ENCODE measurements at regions not wholly inside any gene's neighbourhood (a gene's known extent, or its start where the extent isn't known, plus 50 kb on each side); places are given as distances from the start of the nearest gene placed in this dataset.
"Not testable (repeated sequence)": the region's sequence is repeated elsewhere in the genome, so short reads cannot be mapped to it uniquely, and the experiment has no call there.

DNA sequence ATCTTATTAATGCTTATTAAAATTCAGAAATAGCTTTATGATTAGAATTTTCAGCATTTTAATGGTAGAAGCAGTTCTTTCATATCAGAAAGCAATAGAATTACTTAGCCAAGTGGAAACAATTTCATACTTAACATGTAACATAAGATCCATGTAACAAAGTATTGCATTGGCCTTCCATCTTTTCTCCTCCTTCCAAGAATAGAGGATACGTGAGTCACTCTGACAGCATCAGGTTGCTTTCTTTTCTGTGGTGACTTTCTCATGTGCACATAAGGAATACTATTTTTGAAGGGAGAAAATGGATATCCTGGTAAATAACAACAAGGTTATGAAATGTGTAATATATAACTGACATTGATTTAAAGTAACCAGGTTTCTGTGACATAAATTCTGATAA lies 272.2 kb downstream of the ANXA1 start:
- H3K4me3 ChIP-seq (ENCODE audit: low read depth, low read length) = no peak overlapping the region
- no peak for DNase-seq (ENCODE audit: low read depth)
- TF ChIP-seq CTCF (IDR thresholded peaks at IDR 0.05; ENCODE audit: control insufficient read depth, extremely low read depth, insufficient read depth) = no peak

GRCh38 chr9:73426269-73426668 lies 274.6 kb downstream of the ANXA1 start:
- H3K4me3 ChIP-seq (ENCODE audit: low read depth, low read length) = no peak overlapping the region
- DNase-seq (ENCODE audit: low read depth) = no peak
- TF ChIP-seq CTCF (IDR thresholded peaks at IDR 0.05; ENCODE audit: control insufficient read depth, extremely low read depth, insufficient read depth) = no peak

DNA sequence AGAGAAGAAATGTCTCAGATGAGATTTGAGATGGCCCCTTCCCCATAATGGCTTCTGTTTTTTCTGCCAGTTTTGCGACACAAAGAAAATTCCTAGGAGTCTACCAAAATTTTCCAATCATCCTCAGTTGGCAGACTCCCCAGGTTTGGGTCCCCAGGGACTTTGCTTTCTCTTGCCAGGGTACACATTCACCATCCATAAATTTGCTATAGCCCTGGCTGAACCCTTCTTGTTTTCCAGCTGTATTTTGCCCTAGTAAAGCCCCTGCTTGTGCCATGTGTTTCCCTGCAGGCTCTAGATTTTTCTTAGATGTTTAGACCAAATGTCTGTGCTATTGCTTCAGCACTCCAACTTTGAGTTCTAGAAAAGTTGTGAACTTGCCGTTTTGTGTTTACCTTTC lies 283.2 kb downstream of the ANXA1 start:
- no peak for DNase-seq (ENCODE audit: low read depth)
- no peak overlapping the region for H3K4me3 ChIP-seq (ENCODE audit: low read depth, low read length)
- no peak for TF ChIP-seq CTCF (IDR thresholded peaks at IDR 0.05; ENCODE audit: control insufficient read depth, extremely low read depth, insufficient read depth)

DNA sequence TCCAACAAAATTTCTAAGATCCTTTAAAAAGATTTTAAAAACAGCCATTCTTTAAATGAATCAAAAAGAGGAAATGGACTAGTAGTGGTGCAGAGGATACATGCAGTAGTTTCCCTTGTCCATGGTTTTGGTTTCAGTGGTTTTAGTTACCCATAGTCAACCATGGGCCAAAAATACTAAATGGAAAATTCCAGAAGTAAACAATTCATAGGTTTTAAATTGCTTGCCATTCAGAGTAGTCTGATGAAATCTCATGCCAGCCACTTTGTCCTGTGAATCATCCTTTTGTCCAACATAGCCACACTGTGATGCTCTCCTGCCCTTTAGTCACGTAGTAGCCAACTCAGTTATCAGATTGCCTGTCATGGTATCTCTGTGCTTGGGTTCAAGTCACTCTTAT lies 286.1 kb downstream of the ANXA1 start:
- no peak overlapping the region for H3K4me3 ChIP-seq (ENCODE audit: low read depth, low read length)
- DNase-seq (ENCODE audit: low read depth) = no peak
- TF ChIP-seq CTCF (IDR thresholded peaks at IDR 0.05; ENCODE audit: control insufficient read depth, extremely low read depth, insufficient read depth) = no peak

DNA sequence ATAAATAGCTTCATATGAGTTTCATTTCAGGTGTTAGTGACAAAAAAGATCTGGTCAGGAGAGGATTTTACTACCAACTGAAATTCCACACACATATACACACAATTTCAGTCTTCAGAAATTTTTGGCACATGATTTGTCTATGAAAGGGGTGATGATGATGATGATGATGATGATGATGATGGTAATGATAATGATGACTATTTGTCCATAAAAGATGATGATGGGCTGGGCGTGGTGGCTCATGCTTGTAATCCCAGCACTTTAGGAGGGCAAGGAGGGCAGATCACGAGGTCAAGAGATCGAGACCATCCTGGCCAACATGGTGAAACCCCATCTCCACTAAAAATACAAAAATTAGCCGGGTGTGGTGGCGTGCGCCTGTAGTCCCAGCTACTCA lies 288.2 kb downstream of the ANXA1 start:
- DNase-seq (ENCODE audit: low read depth); H3K4me3 ChIP-seq (ENCODE audit: low read depth, low read length): not testable (repeated sequence)

DNA sequence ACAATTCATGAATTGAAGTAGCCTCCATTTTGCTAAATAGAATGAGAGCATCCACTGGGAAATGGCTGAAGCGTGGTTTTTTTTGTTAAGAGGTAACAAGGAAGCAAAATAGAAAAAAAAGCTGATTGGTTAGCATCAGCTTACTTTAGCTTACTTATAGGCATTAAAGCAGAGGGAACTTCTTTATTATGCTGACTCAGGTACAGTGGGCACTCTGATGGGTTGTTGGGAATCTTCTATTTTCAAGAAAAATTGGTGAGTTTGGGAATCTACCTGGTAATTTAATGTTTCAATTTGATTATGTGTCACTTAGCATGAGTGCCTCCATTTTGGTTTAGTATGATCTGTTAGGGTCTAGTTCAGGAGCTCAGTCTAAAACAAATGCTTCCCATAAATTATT lies 289.6 kb downstream of the ANXA1 start:
- no peak for DNase-seq (ENCODE audit: low read depth)
- H3K4me3 ChIP-seq (ENCODE audit: low read depth, low read length) = no peak overlapping the region
- TF ChIP-seq CTCF (IDR thresholded peaks at IDR 0.05; ENCODE audit: control insufficient read depth, extremely low read depth, insufficient read depth) = no peak

DNA sequence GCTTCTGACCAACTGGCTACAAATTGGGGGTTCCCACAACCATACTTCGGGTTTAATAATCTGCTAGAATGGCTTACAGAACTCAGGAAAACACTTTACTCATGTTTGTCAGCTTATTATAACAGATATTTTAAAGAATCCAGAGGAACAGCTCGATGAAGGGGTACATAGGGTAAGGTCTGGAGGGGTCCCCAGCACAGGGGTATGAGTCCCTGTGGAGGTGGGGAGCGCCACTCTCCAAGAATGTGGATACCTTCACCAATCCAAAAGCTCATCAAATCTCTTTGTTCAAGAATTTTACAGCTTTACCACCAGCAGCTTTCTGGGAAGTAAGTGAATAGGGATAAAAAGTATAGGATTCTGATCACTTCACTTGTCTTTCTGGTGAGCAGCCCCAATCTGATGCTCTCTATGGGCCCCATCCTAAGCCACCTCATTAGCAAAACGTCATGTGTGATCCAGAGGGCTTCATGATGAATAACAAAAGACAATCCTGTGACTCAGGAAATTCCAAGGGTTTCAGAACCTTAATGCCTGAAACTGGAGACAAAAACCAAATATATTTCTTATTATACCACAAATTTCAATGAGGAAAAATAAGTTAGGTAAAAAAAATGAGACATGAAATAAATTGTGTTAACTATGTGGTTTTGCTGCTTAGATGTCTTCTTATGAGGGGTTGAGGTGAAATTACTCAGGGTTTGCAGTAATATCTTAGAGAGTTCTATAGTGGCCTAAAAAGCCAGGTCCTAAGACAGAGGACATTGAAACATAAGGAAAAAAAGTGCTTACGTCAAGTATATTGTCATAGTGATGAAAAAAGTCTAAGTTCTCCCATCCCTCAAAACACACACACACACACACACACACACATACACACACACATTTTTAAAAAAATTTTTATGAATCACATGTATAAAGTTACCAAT lies 290.5 kb downstream of the ANXA1 start:
- no peak for DNase-seq (ENCODE audit: low read depth)
- no peak overlapping the region for H3K4me3 ChIP-seq (ENCODE audit: low read depth, low read length)
- no peak for TF ChIP-seq CTCF (IDR thresholded peaks at IDR 0.05; ENCODE audit: control insufficient read depth, extremely low read depth, insufficient read depth)

All from LNCaP clone FGC (cell line).